Loucy (cell line): ENCODE measurements at regions not wholly inside any gene's neighbourhood (a gene's known extent, or its start where the extent isn't known, plus 50 kb on each side); places are given as distances from the start of the nearest gene placed in this dataset.

Experiments used
- H2AFZ ChIP-seq: fragments of 200-600 bp; sonication (generic); 2 replicates; pipeline ENCODE4 v1.6.0; 2016; ENCODE audit warnings: antibody characterized with exemption, mild to moderate bottlenecking, low read length, moderate library complexity
- H3F3A ChIP-seq: fragments of 200-600 bp; 2 replicates; pipeline ENCODE4 v1.6.0; 2016; ENCODE audit warnings: antibody characterized with exemption, low read depth, mild to moderate bottlenecking
- H3K27me3 ChIP-seq: fragments of 200-600 bp; sonication (generic); 2 replicates; pipeline ENCODE4 v1.6.1; 2014; ENCODE audit warnings: low read length, mild to moderate bottlenecking; ENCODE audit not compliant: insufficient read depth, poor library complexity, severe bottlenecking
- H3K36me3 ChIP-seq: fragments of 200-600 bp; sonication (generic); 2 replicates; pipeline ENCODE4 v1.6.1; 2016; ENCODE audit warnings: low read length; ENCODE audit not compliant: insufficient read depth
- H3K4me1 ChIP-seq: fragments of 200-600 bp; sonication (generic); 2 replicates; pipeline ENCODE4 v1.5.1; 2014; ENCODE audit warnings: low read length, mild to moderate bottlenecking; ENCODE audit not compliant: insufficient read depth, poor library complexity, severe bottlenecking
- H3K4me2 ChIP-seq: fragments of 200-600 bp; sonication (generic); 2 replicates; pipeline ENCODE4 v1.6.0; 2014; ENCODE audit warnings: antibody characterized with exemption, low read length, low read depth, mild to moderate bottlenecking; ENCODE audit not compliant: poor library complexity, severe bottlenecking
- H3K4me3 ChIP-seq: fragments of 200-600 bp; sonication (generic); 2 replicates; pipeline ENCODE4 v1.5.1; 2014; ENCODE audit warnings: low read length, mild to moderate bottlenecking, mixed read lengths; ENCODE audit not compliant: poor library complexity, severe bottlenecking
- H3K79me2 ChIP-seq: fragments of 200-600 bp; sonication (generic); 2 replicates; pipeline ENCODE4 v1.6.1; 2014; ENCODE audit warnings: low read length; ENCODE audit not compliant: insufficient read depth
- H3K9ac ChIP-seq: fragments of 200-600 bp; sonication (generic); 2 replicates; pipeline ENCODE4 v1.6.0; 2014; ENCODE audit warnings: mild to moderate bottlenecking, low read depth, low read length, moderate library complexity; ENCODE audit not compliant: poor library complexity, severe bottlenecking
- H3K9me2 ChIP-seq: fragments of 200-600 bp; sonication (generic); replicated peaks from 2 replicates; pipeline ENCODE4 v1.6.1; 2016; ENCODE audit warnings: low read depth, low read length, mixed read lengths
- H3K9me3 ChIP-seq: fragments of 200-600 bp; sonication (generic); 2 replicates; pipeline ENCODE4 v1.6.1; 2014; ENCODE audit warnings: mild to moderate bottlenecking, antibody characterized with exemption, low read length, low read depth; ENCODE audit not compliant: insufficient read depth
- H4K20me1 ChIP-seq: fragments of 200-600 bp; sonication (generic); 2 replicates; pipeline ENCODE4 v1.6.0; 2014; ENCODE audit warnings: antibody characterized with exemption, low read length, mild to moderate bottlenecking; ENCODE audit not compliant: insufficient read depth, poor library complexity, severe bottlenecking
- EZH2phosphoT487 ChIP-seq: fragments of 200-600 bp; IDR thresholded peaks from 2 replicates; pipeline ENCODE4 v1.6.1; 2018; ENCODE audit warnings: antibody characterized with exemption, mild to moderate bottlenecking, moderate library complexity, borderline replicate concordance
- TF ChIP-seq, protein P1 (sequence below): fragments of 200-600 bp; sonication (generic); conservative IDR thresholded peaks from 2 replicates; pipeline ENCODE4 v1.5.1; 2014; ENCODE audit warnings: mild to moderate bottlenecking, antibody characterized with exemption, low read length

DNA sequence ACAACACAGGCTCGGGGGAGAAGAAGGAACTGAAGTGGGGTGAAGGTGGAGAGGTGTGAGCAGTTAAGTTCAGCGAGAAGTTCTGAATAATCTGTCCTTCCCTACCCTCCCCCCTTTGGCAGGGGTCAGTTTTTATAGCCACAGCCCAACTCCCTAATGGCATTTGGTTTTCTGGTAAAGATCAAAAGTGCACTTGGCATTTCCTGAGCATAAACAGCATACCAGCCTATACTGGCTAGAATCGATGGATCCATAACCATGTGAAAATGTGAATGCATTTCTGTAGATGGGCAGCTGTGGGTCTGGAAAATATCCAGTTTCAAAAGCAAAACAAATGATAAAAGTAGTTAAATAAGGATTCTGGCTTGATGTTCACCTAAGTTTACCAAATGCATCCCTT is 410.9 kb downstream of the PLK2 start:
- Histone ChIP-seq H3K4me2 (no peak overlapping the region), H3K27me3 (no peaks in the 10 kb centered on the region), H4K20me1 (no peaks in the 10 kb centered on the region), H3K9me2 (no peaks in the 10 kb centered on the region), H2AFZ (no peak overlapping the region), H3K9me3 (no peaks in the 10 kb centered on the region), H3K36me3 (no peaks in the 10 kb centered on the region), H3K4me1 (peaks cover 9% of the 10 kb centered on the region), H3K79me2 (no peaks in the 10 kb centered on the region), H3K4me3 (no peak overlapping the region), H3F3A (no peaks in the 10 kb centered on the region), H3K9ac (no peak overlapping the region)
- TF ChIP-seq EZH2phosphoT487: no peak
- TF ChIP-seq, protein P1, sequence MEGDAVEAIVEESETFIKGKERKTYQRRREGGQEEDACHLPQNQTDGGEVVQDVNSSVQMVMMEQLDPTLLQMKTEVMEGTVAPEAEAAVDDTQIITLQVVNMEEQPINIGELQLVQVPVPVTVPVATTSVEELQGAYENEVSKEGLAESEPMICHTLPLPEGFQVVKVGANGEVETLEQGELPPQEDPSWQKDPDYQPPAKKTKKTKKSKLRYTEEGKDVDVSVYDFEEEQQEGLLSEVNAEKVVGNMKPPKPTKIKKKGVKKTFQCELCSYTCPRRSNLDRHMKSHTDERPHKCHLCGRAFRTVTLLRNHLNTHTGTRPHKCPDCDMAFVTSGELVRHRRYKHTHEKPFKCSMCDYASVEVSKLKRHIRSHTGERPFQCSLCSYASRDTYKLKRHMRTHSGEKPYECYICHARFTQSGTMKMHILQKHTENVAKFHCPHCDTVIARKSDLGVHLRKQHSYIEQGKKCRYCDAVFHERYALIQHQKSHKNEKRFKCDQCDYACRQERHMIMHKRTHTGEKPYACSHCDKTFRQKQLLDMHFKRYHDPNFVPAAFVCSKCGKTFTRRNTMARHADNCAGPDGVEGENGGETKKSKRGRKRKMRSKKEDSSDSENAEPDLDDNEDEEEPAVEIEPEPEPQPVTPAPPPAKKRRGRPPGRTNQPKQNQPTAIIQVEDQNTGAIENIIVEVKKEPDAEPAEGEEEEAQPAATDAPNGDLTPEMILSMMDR: no peak

DNA sequence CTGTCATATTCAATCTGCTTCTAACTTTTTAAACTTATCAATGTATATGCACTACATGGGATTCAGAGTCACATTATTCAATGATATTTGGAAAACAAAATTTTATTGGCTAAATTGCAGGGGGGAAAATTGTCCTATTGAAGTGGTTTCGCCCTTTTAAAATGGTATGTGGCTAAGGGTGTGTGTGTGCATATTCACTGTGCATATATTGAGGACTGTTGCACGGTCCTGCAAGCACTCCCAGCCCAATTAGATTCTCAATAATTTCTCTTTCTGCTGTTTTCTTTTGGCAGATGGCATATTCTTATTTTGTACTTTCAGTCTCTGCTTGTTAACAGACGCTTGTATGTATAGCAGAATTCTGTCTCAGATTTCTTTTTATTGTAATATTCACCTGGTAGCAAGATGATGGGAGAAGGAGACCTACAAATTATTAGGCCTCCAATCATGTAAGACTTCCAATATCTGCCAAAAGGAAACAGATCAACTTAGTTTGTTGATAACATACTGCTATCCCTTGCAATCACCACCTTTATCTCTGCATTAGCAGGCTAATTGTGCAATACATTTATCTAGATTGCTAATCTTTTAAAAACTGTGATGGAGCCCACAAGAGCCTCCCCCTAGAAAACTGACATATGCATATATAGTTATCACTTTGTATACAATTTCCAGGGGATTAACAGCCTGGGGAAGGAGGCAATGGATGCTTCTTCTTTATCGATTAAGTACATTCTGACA is 411.5 kb downstream of the PLK2 start:
- H3K4me1 ChIP-seq: peaks cover 13% of the 10 kb centered on the region
- H3K4me2 ChIP-seq: no peak overlapping the region
- H3K4me3 ChIP-seq: no peak overlapping the region

DNA sequence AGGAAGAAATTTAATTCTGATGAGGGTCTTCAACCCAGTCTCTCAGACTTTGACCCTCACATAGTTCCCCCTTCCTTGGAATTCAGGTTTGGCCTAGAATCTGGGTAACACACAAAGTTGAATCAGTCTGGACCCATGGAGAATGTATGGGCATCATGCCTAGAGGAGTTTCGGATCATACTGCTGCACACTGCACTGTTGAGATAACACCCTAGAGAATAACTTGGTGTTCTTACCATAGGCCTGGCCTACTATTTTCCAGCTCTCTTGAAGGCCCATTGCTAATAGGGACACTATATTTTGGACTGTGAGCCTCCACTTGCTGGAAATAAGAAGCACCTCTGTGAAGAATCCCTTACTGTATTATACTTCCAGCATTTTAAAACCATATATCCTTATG is 413.5 kb downstream of the PLK2 start:
- Histone ChIP-seq H3F3A (no peaks in the 10 kb centered on the region), H3K4me1 (peaks cover 24% of the 10 kb centered on the region), H3K4me2 (no peak overlapping the region), H3K4me3 (no peak overlapping the region), H2AFZ (no peak overlapping the region), H3K27me3 (no peaks in the 10 kb centered on the region), H3K9me2 (no peaks in the 10 kb centered on the region), H4K20me1 (no peaks in the 10 kb centered on the region), H3K9me3 (no peaks in the 10 kb centered on the region), H3K79me2 (no peaks in the 10 kb centered on the region), H3K9ac (no peak overlapping the region), H3K36me3 (no peaks in the 10 kb centered on the region)
- TF ChIP-seq, protein P1: no peak
- no peak for TF ChIP-seq EZH2phosphoT487

More for the DNA sequence above, 411.5 kb downstream of the PLK2 start:
- Histone ChIP-seq H3K9ac (no peak overlapping the region), H3K9me3 (no peaks in the 10 kb centered on the region), H3F3A (no peaks in the 10 kb centered on the region), H3K79me2 (no peaks in the 10 kb centered on the region), H3K9me2 (no peaks in the 10 kb centered on the region), H2AFZ (no peak overlapping the region), H3K27me3 (no peaks in the 10 kb centered on the region), H4K20me1 (no peaks in the 10 kb centered on the region), H3K36me3 (no peaks in the 10 kb centered on the region)
- no peak for TF ChIP-seq EZH2phosphoT487
- TF ChIP-seq, protein P1: no peak
